Transverse colon (tissue), 4 donors: ENCODE measurements at regions not wholly inside any gene's neighbourhood (a gene's known extent, or its start where the extent isn't known, plus 50 kb on each side); places are given as distances from the start of the nearest gene placed in this dataset.

Experiments
- DNase-seq: peaks from one replicate; pipeline ENCODE4 v3.0.0-alpha.2; 2019
- H3K27ac ChIP-seq, 4 donors: fragments of 200-600 bp; sonication (generic); 2 replicates each; pipeline ENCODE4 v1.5.1; 2016 to 2018; ENCODE audit warnings: inconsistent platforms in 4 of 4
- H3K27me3 ChIP-seq: fragments of 200-600 bp; sonication (generic); 2 replicates; pipeline ENCODE4 v1.5.1; 2017; ENCODE audit warnings: inconsistent platforms
- H3K36me3 ChIP-seq, 4 donors: fragments of 200-600 bp; sonication (generic); 2 replicates each; pipeline ENCODE4 v1.5.1; 2017 to 2019; ENCODE audit warnings: inconsistent platforms in 4 of 4
- H3K4me1 ChIP-seq, 4 donors: fragments of 200-600 bp; sonication (generic); 2 replicates each; pipeline ENCODE4 v1.5.1; 2017 to 2020; ENCODE audit warnings: inconsistent platforms in 4 of 4
- H3K4me3 ChIP-seq, 4 donors: fragments of 200-600 bp; sonication (generic); 1 replicate in 1 of 4; 2 replicates in 3 of 4; pipeline versions ENCODE4 v1.5.1 to v1.6.1; 2017 to 2019; ENCODE audit warnings: inconsistent platforms in 4 of 4
- H3K9me3 ChIP-seq, 2 donors: fragments of 200-600 bp; sonication (generic); 2 replicates each; pipeline ENCODE4 v1.5.1; 2017 to 2019; ENCODE audit warnings: inconsistent platforms in 2 of 2
- EP300 ChIP-seq: sonication (generic); formaldehyde crosslinking; IDR thresholded peaks from one replicate; pipeline ENCODE4 v1.6.1; 2017; ENCODE audit warnings: antibody characterized with exemption, low read depth
- POLR2A ChIP-seq: fragments of 450-650 bp; IDR thresholded peaks from one replicate; pipeline ENCODE4 v1.6.1; 2016; ENCODE audit warnings: antibody characterized with exemption, mild to moderate bottlenecking, moderate library complexity
- POLR2AphosphoS5 ChIP-seq, 3 donors: sonication (generic); formaldehyde crosslinking; IDR thresholded peaks; one replicate each; pipeline ENCODE4 v1.6.1; 2016; ENCODE audit warnings: antibody characterized with exemption in 3 of 3
- WGBS, 2 donors: methylation state at CpG; one replicate each; pipeline ENCODE4 v1.1.5; 2018; ENCODE audit warnings: low coverage in 1 of 2; 5-methylcytosine and 5-hydroxymethylcytosine counted together
- in situ Hi-C, 4 donors: fragments of 200-750 bp; cut with MboI; loops; one replicate each; pipeline versions ENCODE4 v1.15.0 to v1.15.1; 2017; ENCODE audit warnings: low sequenced_read_pairs in 3 of 4, low pct_ligation_motif_present in 1 of 4, low pct_unique_long_range_greater_than_20kb in 1 of 4
- intact Hi-C: fragments of 100-400 bp; cut with DNase I; formaldehyde crosslinking; loops from one replicate; pipeline ENCODE4 v1.15.1; 2023; ENCODE audit warnings: low total_unique reads
- TF ChIP-seq, protein P1 (sequence below), 5 experiments: fragments of 200-600 bp in 3 of 5; fragments of 450-650 bp in 2 of 5; sonication (generic) in 3 of 5; IDR thresholded peaks; 1 replicate in 2 of 5; 2 replicates in 3 of 5; pipeline ENCODE4 v1.5.1; 2016 to 2017; ENCODE audit warnings: antibody characterized with exemption in 5 of 5, inconsistent platforms in 3 of 5, mild to moderate bottlenecking in 2 of 5, moderate library complexity in 1 of 5

DNA sequence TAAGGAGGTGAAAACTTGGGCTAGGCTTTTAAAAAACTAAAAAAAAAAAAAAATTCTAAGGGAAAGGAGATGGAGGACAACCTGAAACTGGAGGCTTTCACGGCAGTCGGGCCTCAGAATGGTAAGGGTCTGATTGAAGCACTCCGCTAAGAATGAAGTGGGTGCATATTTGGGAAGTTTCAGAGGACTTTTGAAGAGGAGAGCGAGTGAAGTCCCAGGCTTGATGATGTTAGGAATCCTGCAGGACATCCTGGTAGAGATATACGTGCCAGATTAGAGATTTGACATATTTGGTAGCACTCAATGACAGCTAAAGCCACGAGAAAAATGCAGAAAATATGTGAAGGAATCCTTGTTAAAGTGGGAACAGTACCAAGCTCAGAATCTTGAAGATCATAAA lies 186.2 kb downstream of the SNAPC1 start:
- 75 to 77% methylated on average over 4 to 6 of the region's 6 CpGs for WGBS, 2 donors
- intact Hi-C loops (no loop called here), in situ Hi-C loops (no loop called here)
- Histone ChIP-seq H3K36me3 (no peaks in the 10 kb centered on the region), H3K4me1 (no peaks in the 10 kb centered on the region), H3K4me3 (no peak overlapping the region), H3K27ac (no peak overlapping the region), H3K9me3 (no peaks in the 10 kb centered on the region), H3K27me3 (no peaks in the 10 kb centered on the region)
- TF ChIP-seq EP300 = no peak
- TF ChIP-seq, protein P1, sequence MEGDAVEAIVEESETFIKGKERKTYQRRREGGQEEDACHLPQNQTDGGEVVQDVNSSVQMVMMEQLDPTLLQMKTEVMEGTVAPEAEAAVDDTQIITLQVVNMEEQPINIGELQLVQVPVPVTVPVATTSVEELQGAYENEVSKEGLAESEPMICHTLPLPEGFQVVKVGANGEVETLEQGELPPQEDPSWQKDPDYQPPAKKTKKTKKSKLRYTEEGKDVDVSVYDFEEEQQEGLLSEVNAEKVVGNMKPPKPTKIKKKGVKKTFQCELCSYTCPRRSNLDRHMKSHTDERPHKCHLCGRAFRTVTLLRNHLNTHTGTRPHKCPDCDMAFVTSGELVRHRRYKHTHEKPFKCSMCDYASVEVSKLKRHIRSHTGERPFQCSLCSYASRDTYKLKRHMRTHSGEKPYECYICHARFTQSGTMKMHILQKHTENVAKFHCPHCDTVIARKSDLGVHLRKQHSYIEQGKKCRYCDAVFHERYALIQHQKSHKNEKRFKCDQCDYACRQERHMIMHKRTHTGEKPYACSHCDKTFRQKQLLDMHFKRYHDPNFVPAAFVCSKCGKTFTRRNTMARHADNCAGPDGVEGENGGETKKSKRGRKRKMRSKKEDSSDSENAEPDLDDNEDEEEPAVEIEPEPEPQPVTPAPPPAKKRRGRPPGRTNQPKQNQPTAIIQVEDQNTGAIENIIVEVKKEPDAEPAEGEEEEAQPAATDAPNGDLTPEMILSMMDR (IDR thresholded peaks at IDR 0.05) = no peak
- no peak for TF ChIP-seq POLR2AphosphoS5 (IDR thresholded peaks at IDR 0.05)
- no peak for TF ChIP-seq POLR2A
- no peak for DNase-seq

DNA sequence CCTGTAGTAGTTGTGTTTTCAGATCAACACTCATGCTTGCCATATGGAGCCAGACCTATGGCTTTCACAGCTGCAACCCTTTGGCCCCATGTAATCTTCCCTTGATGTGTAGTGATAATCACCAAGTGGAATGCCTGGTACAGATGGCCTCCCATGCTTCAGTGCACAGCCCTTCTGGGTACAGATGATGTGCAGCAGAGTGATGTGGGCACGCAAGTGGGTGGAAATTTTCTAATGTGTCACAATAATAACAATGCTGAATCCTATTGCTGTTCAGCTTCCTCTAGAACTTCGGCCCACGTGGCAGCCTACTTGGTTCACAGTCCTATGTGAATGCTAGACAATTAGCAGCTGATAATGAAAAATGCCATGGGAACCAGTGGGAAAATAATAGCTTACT lies 188.1 kb downstream of the SNAPC1 start:
- H3K4me3 ChIP-seq = no peak overlapping the region
- no peaks in the 10 kb centered on the region for H3K36me3 ChIP-seq
- H3K9me3 ChIP-seq = no peaks in the 10 kb centered on the region
- no peak for DNase-seq
- in situ Hi-C loops (no loop called here), intact Hi-C loops (no loop called here)
- TF ChIP-seq, protein P1 (IDR thresholded peaks at IDR 0.05) = no peak
- TF ChIP-seq EP300 (no peak), POLR2AphosphoS5 (IDR thresholded peaks at IDR 0.05) (no peak), POLR2A (no peak)
- no peaks in the 10 kb centered on the region for H3K27me3 ChIP-seq
- WGBS, 2 donors = 79 to 80% methylated on average over 2 to 3 of the region's 3 CpGs
- no peak overlapping the region for H3K27ac ChIP-seq
- H3K4me1 ChIP-seq = no peaks in the 10 kb centered on the region

DNA sequence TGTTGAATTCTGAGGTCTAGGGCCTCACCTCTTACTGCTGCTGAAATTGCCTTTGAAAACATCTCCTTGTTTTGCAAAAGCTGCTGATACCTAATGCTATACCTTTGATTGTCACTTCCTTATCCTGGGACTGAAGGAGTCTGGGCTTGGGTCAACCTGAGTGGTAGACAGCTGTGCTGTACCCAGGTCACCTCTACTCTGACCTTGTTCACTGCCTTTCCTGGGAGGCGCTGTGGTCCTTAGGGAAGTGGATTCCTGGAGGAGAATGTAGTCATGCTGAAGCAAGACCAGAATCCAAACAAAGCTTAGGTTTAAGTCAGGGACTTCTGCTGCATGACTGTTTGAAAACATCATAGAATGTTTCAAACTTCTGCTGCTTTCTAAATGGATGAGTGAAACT lies 191.4 kb downstream of the SNAPC1 start:
- no peaks in the 10 kb centered on the region for H3K36me3 ChIP-seq
- in situ Hi-C loops = no loop called here
- peaks cover 7 to 9% of the 10 kb centered on the region in 2 donors for H3K9me3 ChIP-seq
- H3K4me1 ChIP-seq = no peaks in the 10 kb centered on the region
- intact Hi-C loops = no loop called here
- DNase-seq = no peak
- no peak overlapping the region for H3K4me3 ChIP-seq
- H3K27me3 ChIP-seq = no peaks in the 10 kb centered on the region
- 50% methylated on average over 1 of the region's 1 CpG; no CpG with 5 or more reads in 1 of the 2 donors for WGBS, 2 donors
- TF ChIP-seq, protein P1 (IDR thresholded peaks at IDR 0.05) = no peak
- TF ChIP-seq POLR2AphosphoS5 (IDR thresholded peaks at IDR 0.05) = no peak
- no peak for TF ChIP-seq POLR2A
- TF ChIP-seq EP300 = no peak
- no peak overlapping the region for H3K27ac ChIP-seq

DNA sequence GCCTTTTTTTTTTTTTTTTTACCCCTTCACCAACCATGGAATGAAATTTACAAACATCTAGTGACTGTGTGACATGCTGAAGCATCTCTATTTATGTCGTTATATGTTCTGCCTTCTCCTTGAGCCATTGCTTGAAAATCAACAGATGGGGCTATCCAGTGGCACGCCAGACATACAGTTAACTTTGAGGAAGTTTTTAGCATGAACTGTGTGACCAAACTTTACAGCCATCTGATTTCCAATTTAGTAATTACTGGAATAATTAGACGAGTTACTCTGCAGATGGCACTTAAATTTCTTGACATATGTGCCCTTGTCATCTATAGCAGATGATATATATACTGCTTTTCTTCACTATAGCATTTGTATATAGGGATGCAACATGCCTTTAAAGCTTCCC lies 192.1 kb downstream of the SNAPC1 start:
- Histone ChIP-seq H3K9me3 (peaks cover 7 to 9% of the 10 kb centered on the region in 2 donors), H3K27me3 (no peaks in the 10 kb centered on the region), H3K27ac (no peak overlapping the region), H3K4me3 (no peak overlapping the region), H3K36me3 (no peaks in the 10 kb centered on the region), H3K4me1 (no peaks in the 10 kb centered on the region)
- intact Hi-C loops = no loop called here
- no peak for TF ChIP-seq POLR2AphosphoS5 (IDR thresholded peaks at IDR 0.05)
- 52 to 70% methylated on average over 3 of the region's 3 CpGs for WGBS, 2 donors
- in situ Hi-C loops = no loop called here
- no peak for DNase-seq

DNA sequence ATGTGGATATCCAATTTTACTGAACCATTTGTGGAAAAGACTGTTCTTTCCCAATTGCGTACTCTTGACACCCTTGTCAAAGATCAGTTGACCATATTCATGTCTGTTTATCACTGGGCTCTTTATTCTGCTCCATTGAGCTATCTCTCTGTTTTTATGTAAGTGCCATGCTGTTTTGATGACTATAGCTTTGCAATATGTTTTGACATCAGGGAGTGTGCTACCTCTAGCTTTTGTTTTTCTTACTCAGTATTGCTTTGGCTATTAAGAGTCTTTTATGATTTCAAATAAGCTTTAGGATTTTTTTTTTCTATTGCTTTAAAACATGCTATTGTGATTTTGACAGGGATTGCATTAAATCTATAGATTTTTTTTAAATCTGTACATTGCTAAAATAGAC lies 194.3 kb downstream of the SNAPC1 start:
- H3K27me3 ChIP-seq = no peaks in the 10 kb centered on the region
- in situ Hi-C loops (no loop called here), intact Hi-C loops (no loop called here)
- H3K4me3 ChIP-seq = no peak overlapping the region
- peaks cover 7 to 9% of the 10 kb centered on the region in 2 donors for H3K9me3 ChIP-seq
- H3K36me3 ChIP-seq = no peaks in the 10 kb centered on the region
- no peak for DNase-seq
- H3K27ac ChIP-seq = no peak overlapping the region
- WGBS, 2 donors = 100% methylated on average over 1 of the region's 1 CpG
- TF ChIP-seq POLR2A (no peak), EP300 (no peak), POLR2AphosphoS5 (IDR thresholded peaks at IDR 0.05) (no peak)
- TF ChIP-seq, protein P1 (IDR thresholded peaks at IDR 0.05) = no peak
- H3K4me1 ChIP-seq = no peaks in the 10 kb centered on the region
